GM12801 (cell line): ENCODE measurements at regions not wholly inside any gene's neighbourhood (a gene's known extent, or its start where the extent isn't known, plus 50 kb on each side); places are given as distances from the start of the nearest gene placed in this dataset.

ENCODE experiments used
- CTCF ChIP-seq: IDR thresholded peaks from one replicate; pipeline ENCODE4 v1.5.1; 2011; ENCODE audit warnings: control low read depth; ENCODE audit not compliant: insufficient read length; ENCODE audit errors: extremely low read depth

DNA sequence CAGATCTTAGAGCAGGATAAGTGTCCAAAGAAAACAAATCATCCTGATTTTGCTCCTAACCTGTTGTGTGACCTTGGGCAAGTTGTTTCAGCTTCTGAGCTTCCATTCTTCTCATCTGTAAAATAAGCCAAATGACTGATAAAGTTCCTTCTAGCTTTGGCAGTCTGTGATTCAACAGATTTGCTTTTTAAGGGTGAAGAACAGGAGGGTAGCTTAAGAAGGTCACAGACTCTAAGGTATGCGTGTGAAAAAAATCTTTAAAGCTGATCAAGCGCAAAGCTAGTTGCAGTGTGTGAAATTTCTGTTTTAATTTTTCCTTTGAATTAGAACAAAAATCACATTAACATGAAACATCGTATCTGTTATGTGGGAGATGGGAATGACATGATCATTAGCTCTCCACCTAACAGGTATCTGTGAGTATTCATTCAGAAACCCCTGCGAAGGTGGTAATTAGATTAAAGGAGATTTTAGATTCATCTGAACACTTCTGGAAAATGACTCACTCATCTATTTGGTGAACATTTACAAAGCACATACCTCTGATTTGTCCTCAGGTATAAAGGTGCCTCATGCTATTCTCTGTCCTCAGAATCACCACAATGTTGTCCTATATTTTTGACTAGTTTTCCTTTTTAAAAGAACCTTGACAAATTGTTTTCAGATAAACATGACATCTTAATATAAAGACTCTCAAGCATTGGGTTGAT lies 131.9 kb upstream of the CPM start:
- no peak for TF ChIP-seq CTCF

DNA sequence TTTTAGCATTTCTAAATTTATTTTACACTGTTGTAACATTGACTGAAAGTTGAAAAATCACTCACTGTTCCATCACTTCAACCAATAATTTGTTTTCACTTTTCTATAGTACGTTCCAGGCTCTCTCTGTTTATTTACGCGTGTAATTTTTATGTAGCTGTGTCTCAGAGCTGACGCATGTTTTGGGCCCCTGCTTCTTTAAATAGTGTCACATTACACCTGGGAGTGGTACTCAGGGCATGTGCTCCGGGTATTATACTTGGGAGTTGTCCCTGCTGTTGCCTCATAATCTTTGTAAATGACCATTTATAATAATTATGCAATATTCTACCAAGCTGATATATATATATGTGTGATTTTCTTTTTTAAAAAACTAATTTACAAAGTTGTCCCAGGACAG lies 132.8 kb upstream of the CPM start:
- TF ChIP-seq CTCF, result no peak

- no peak for TF ChIP-seq CTCF
These were observed 133.8 kb upstream of the CPM start for GRCh38 chr12:69066492-69067373.

- no peak for TF ChIP-seq CTCF
These were observed 134.7 kb upstream of the CPM start for GRCh38 chr12:69067713-69068112.

DNA sequence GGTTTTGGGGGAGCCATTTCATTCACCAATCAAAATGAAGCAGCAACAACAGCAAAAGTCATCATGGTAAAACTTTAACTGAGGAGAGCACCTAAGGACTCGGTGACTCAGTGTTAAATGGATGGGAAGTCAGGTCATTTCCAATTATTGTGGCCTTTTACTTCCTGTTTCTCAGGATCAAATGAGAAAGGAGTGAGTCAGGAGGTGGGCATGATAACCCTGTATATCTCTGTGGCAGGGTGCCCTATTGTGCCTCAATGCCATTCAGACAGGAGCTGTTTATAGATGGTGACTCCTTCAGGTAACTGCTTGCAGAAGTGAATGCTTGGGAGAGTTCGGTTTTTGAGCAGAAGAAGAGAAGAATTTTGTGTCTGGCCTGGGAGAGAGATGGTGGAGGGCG lies 135.5 kb upstream of the CPM start:
- TF ChIP-seq CTCF, result no peak

DNA sequence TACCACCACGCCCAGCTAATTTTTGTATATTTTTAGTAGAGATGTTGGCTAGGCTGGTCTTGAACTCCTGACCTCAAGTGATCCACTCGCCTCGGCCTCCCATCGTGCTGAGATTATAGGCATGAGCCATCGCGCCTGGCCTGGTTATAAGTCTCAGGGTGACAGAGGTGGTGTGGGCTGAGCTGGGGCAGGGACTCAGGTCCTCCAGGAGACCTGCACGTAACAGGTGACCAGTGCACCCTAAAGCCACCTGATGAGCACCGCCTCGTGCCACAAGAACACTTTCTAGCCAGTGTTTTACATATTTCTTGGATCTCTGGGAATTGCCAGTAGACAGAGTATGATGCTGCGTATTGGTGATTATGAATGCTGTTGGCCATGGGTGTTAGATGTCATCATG lies 136.5 kb upstream of the CPM start:
- no peak for TF ChIP-seq CTCF

GRCh38 chr12:69070319-69071090 lies 137.5 kb upstream of the CPM start:
- peak; percentile 43 for TF ChIP-seq CTCF
